GM23248 (cell line): ENCODE measurements at regions not wholly inside any gene's neighbourhood (a gene's known extent, or its start where the extent isn't known, plus 50 kb on each side); places are given as distances from the start of the nearest gene placed in this dataset.

ENCODE experiments used
- DNase-seq: peaks from one replicate; pipeline ENCODE4 v3.0.0-alpha.2; 2015
- H2AFZ ChIP-seq: fragments of 200-600 bp; sonication (generic); 2 replicates; pipeline ENCODE4 v1.6.1; 2016; ENCODE audit warnings: antibody characterized with exemption
- H3F3A ChIP-seq: fragments of 200-600 bp; sonication (generic); 2 replicates; pipeline ENCODE4 v1.6.1; 2016; ENCODE audit warnings: mild to moderate bottlenecking, antibody characterized with exemption, mixed run types; ENCODE audit not compliant: insufficient read depth
- H3K27ac ChIP-seq: fragments of 200-600 bp; sonication (generic); 2 replicates; pipeline ENCODE4 v1.5.1; 2016; ENCODE audit warnings: mild to moderate bottlenecking
- H3K27me3 ChIP-seq: fragments of 200-600 bp; sonication (generic); replicated peaks from 2 replicates; pipeline ENCODE4 v1.6.1; 2016; ENCODE audit warnings: mild to moderate bottlenecking; ENCODE audit not compliant: insufficient read depth
- H3K36me3 ChIP-seq: fragments of 200-600 bp; sonication (generic); 2 replicates; pipeline ENCODE4 v1.6.1; 2016; ENCODE audit warnings: low read depth, mild to moderate bottlenecking
- H3K4me1 ChIP-seq: fragments of 200-600 bp; sonication (generic); 2 replicates; pipeline ENCODE4 v1.6.1; 2016; ENCODE audit warnings: mild to moderate bottlenecking; ENCODE audit not compliant: insufficient read depth
- H3K4me2 ChIP-seq: fragments of 200-600 bp; sonication (generic); one replicate; pipeline ENCODE4 v1.6.1; 2016; ENCODE audit warnings: mild to moderate bottlenecking; ENCODE audit not compliant: unreplicated experiment
- H3K4me3 ChIP-seq: fragments of 200-600 bp; sonication (generic); 2 replicates; pipeline ENCODE4 v1.5.1; 2016; ENCODE audit warnings: mild to moderate bottlenecking
- H3K79me2 ChIP-seq: fragments of 200-600 bp; sonication (generic); 2 replicates; pipeline ENCODE4 v1.6.1; 2016; ENCODE audit warnings: mild to moderate bottlenecking; ENCODE audit not compliant: insufficient read depth
- H3K9ac ChIP-seq: fragments of 200-600 bp; sonication (generic); 2 replicates; pipeline ENCODE4 v1.6.1; 2016; ENCODE audit warnings: mild to moderate bottlenecking
- H3K9me2 ChIP-seq: fragments of 200-600 bp; sonication (generic); 2 replicates; pipeline ENCODE4 v1.6.1; 2016; ENCODE audit warnings: mixed run types, mild to moderate bottlenecking, moderate library complexity; ENCODE audit not compliant: insufficient read depth
- H3K9me3 ChIP-seq: fragments of 200-600 bp; sonication (generic); one replicate; pipeline ENCODE4 v1.6.1; 2017; ENCODE audit warnings: low read depth
- H4K20me1 ChIP-seq: fragments of 200-600 bp; sonication (generic); 2 replicates; pipeline ENCODE4 v1.6.0; 2016; ENCODE audit not compliant: insufficient read depth
- EZH2 ChIP-seq: fragments of 200-600 bp; sonication (generic); IDR thresholded peaks from 2 replicates; pipeline ENCODE4 v1.6.1; 2018; ENCODE audit warnings: antibody characterized with exemption, mild to moderate bottlenecking; ENCODE audit not compliant: insufficient read depth, poor library complexity, severe bottlenecking
- EZH2phosphoT487 ChIP-seq: fragments of 200-600 bp; sonication (generic); IDR thresholded peaks from 2 replicates; pipeline ENCODE4 v1.6.1; 2018; ENCODE audit warnings: antibody characterized with exemption, moderate library complexity, mild to moderate bottlenecking, low read depth; ENCODE audit not compliant: insufficient read depth
- WGBS, 2 experiments: methylation state at CpG; one replicate each; pipeline ENCODE4 v1.1.6; 2015 to 2017; ENCODE audit warnings: low lambda C conversion rate in 2 of 2, low coverage in 1 of 2; ENCODE audit errors: missing lambda C conversion rate in 2 of 2; 5-methylcytosine and 5-hydroxymethylcytosine counted together
- in situ Hi-C: fragments of 300-500 bp; cut with MboI; formaldehyde crosslinking; loops from 2 replicates; pipeline ENCODE4 v1.15.0; 2020

DNA sequence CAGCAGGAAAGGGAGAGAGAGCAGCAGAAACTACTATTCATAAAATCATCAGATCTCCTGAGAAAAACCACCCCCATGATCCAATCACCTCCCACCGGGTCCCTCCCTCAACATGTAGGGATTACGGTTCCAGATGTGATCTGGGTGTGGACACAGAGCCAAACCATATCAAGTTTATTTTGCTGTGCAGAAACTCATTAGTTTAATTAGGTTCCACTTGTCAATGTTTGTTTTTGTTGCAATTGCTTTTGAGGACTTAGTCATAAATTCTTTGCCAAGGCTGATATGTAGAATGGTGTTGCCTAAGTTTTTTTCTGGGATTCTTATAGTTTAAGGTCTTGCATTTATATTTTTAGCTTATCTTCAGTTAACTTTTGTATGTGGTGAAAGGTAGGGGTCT, 422.0 kb upstream of the HS3ST5 start:
- Histone ChIP-seq H3K27me3 (no peaks in the 10 kb centered on the region), H4K20me1 (no peaks in the 10 kb centered on the region), H3K9ac (no peak overlapping the region), H3K4me1 (no peaks in the 10 kb centered on the region), H3F3A (no peaks in the 10 kb centered on the region), H3K36me3 (no peaks in the 10 kb centered on the region), H2AFZ (no peak overlapping the region), H3K4me3 (no peak overlapping the region), H3K9me2 (no peaks in the 10 kb centered on the region), H3K27ac (no peak overlapping the region), H3K9me3 (no peaks in the 10 kb centered on the region), H3K79me2 (no peaks in the 10 kb centered on the region), H3K4me2 (no peak overlapping the region)
- no peak for TF ChIP-seq EZH2
- no peak for TF ChIP-seq EZH2phosphoT487
- no peak for DNase-seq
- WGBS, 2 experiments, result 4 to 27% methylated on average over 2 of the region's 2 CpGs
- in situ Hi-C loops, result no loop called here

DNA sequence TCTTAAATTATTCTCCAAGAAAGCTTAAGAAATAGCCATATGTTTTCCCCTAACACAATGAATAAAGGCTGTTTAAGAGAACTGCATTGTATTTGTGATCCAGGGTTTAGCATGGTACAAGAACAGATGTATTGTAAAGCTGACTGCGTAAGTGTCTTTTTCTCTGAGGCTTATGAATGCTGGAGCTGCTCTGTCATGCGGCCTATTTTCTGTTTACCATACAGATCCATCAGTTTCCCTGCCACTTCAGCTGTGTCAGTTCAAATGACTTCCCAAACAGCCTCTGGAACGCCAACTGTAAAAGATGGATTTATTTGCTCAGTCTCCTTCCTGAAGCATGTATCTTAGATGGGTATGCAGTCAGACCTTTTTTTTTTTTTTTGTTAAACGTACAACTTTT, 419.3 kb upstream of the HS3ST5 start:
- in situ Hi-C loops, result no loop called here
- Histone ChIP-seq H3K79me2 (no peaks in the 10 kb centered on the region), H3K4me3 (no peak overlapping the region), H3K9me3 (no peaks in the 10 kb centered on the region), H3K4me2 (no peak overlapping the region), H3K4me1 (no peaks in the 10 kb centered on the region), H3K27ac (no peak overlapping the region), H4K20me1 (no peaks in the 10 kb centered on the region), H3K27me3 (no peaks in the 10 kb centered on the region), H3K36me3 (no peaks in the 10 kb centered on the region), H3F3A (no peaks in the 10 kb centered on the region), H3K9ac (no peak overlapping the region), H3K9me2 (no peaks in the 10 kb centered on the region), H2AFZ (no peak overlapping the region)
- TF ChIP-seq EZH2 (no peak), EZH2phosphoT487 (no peak)
- WGBS, 2 experiments, result 2 to 4% methylated on average over 4 of the region's 4 CpGs
- no peak for DNase-seq

DNA sequence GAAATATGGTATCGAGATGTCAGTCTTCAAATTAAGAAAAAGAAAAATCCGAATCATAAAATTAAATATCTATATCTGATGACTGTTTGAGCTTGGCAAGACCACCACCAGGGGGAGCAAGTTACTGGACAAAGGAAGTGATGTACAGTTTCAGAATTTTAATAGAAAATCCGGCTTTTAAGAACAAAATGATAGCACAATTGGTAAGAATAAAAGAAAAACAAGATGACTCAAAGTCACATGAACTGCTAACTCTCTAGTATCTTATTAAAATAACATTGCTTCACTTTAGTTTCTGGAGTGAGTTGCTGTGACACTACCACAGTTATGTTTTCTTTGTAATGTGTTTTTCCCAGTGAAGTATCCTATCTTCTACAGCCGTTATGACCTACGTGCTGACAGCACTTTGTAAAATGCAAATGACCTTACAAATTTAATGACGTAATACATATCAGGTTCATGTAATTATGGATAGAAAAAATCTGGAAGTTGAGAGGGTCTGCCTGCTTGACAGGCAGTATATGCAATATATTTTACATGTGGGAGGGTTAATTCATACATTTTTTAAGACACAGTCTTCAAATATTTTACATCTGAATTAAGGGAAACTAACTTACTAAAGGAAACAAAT, 405.3 kb upstream of the HS3ST5 start:
- H3F3A ChIP-seq, result no peaks in the 10 kb centered on the region
- H3K4me1 ChIP-seq, result no peaks in the 10 kb centered on the region
- H3K36me3 ChIP-seq, result no peaks in the 10 kb centered on the region
- H3K9me3 ChIP-seq, result no peaks in the 10 kb centered on the region
- H3K27ac ChIP-seq, result no peak overlapping the region
- H3K4me3 ChIP-seq, result no peak overlapping the region
- no peak overlapping the region for H3K9ac ChIP-seq
- 6% methylated on average over 6 of the region's 6 CpGs for WGBS, 2 experiments
- H3K4me2 ChIP-seq, result no peak overlapping the region
- TF ChIP-seq EZH2phosphoT487 (no peak), EZH2 (no peak)
- no peaks in the 10 kb centered on the region for H3K79me2 ChIP-seq
- no peaks in the 10 kb centered on the region for H3K27me3 ChIP-seq
- DNase-seq, result peak; percentile 74
- no peaks in the 10 kb centered on the region for H3K9me2 ChIP-seq
- in situ Hi-C loops, result loop anchor here (10.0 kb wide), 1 partner anchor 1147 kb away; no protein-coding TSS in a partner anchor
- H4K20me1 ChIP-seq, result no peaks in the 10 kb centered on the region
- H2AFZ ChIP-seq, result no peak overlapping the region

DNA sequence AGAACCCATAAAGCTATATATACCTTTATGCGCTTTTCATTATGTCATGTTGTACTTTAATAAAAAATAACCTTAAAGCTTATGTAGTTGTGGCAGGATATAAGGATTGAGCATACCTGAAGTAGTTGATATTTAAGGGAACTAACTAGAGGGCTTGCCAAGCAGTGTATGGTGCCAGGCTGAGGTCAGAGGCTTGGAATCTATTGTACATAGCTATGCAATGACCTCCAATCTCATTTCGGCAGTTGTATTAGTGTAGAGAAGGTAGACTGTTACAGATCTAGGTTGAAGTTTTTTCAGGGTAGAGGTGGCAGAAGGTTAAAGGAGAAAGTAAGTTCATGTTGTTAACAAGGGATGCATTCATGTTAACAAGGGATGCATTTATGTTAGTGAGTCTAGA, 397.7 kb upstream of the HS3ST5 start:
- Histone ChIP-seq H4K20me1 (no peaks in the 10 kb centered on the region), H3K9me3 (no peaks in the 10 kb centered on the region), H3K4me2 (no peak overlapping the region), H3K27ac (no peak overlapping the region), H3K36me3 (no peaks in the 10 kb centered on the region), H3K9ac (no peak overlapping the region), H3K4me1 (no peaks in the 10 kb centered on the region), H3K9me2 (no peaks in the 10 kb centered on the region), H3K79me2 (no peaks in the 10 kb centered on the region), H3K4me3 (no peak overlapping the region), H3K27me3 (no peaks in the 10 kb centered on the region), H3F3A (no peaks in the 10 kb centered on the region), H2AFZ (no peak overlapping the region)
- TF ChIP-seq EZH2, result no peak
- no peak for TF ChIP-seq EZH2phosphoT487
- no peak for DNase-seq
- in situ Hi-C loops, result loop anchor here (10.0 kb wide), 1 partner anchor 1154 kb away; no protein-coding TSS in a partner anchor
- WGBS, 2 experiments, result 52 to 53% methylated on average over 2 of the region's 2 CpGs
